Body of pancreas (tissue), 4 donors: ENCODE measurements at regions not wholly inside any gene's neighbourhood (a gene's known extent, or its start where the extent isn't known, plus 50 kb on each side); places are given as distances from the start of the nearest gene placed in this dataset.

Experiments
- CTCF ChIP-seq, 7 experiments: fragments of 450-650 bp in 4 of 7; fragments of 200-600 bp in 3 of 7; sonication (generic) in 3 of 7; IDR thresholded peaks; one replicate each; pipeline ENCODE4 v1.5.1; 2016 to 2019; ENCODE audit warnings: antibody characterized with exemption in 7 of 7
- POLR2A ChIP-seq, 3 donors: fragments of 450-650 bp; IDR thresholded peaks; one replicate each; pipeline ENCODE4 v1.6.1; 2016; ENCODE audit warnings: antibody characterized with exemption in 3 of 3, mild to moderate bottlenecking in 2 of 3

GRCh38 chr11:112467721-112468120, 207.1 kb upstream of the PLET1 start:
- TF ChIP-seq POLR2A (IDR thresholded peaks at IDR 0.05), result no peak
- TF ChIP-seq CTCF (IDR thresholded peaks at IDR 0.05), result no peak
